H54 (cell line): ENCODE measurements at regions not wholly inside any gene's neighbourhood (a gene's known extent, or its start where the extent isn't known, plus 50 kb on each side); places are given as distances from the start of the nearest gene placed in this dataset.

Experiments
- DNase-seq: peaks from one replicate; pipeline ENCODE4 v3.0.0; 2011; ENCODE audit warnings: low spot score, mixed read lengths; ENCODE audit not compliant: insufficient read length
- FAIRE-seq: peaks from 3 replicates; lab custom pipeline; 2011; peaks lifted over from hg19 to GRCh38; lab: Jason Lieb, UNC
- POLR2A ChIP-seq: IDR thresholded peaks from 2 replicates; pipeline ENCODE4 v1.6.1; 2011; ENCODE audit warnings: low read depth, mild to moderate bottlenecking, low read length

GRCh38 chr11:57121996-57122395 is 59.8 kb upstream of the LRRC55 start:
- no peak for TF ChIP-seq POLR2A
- FAIRE-seq (no peak), DNase-seq (no peak)

- DNase-seq (no peak), FAIRE-seq (no peak)
- TF ChIP-seq POLR2A, result no peak
Measured at GRCh38 chr11:57123590-57123989, 58.2 kb upstream of the LRRC55 start.

GRCh38 chr11:57124505-57124904 is 57.2 kb upstream of the LRRC55 start:
- TF ChIP-seq POLR2A, result no peak
- no peak for FAIRE-seq
- no peak for DNase-seq

- DNase-seq (no peak), FAIRE-seq (no peak)
- no peak for TF ChIP-seq POLR2A
Measured at GRCh38 chr11:57124917-57125316, 56.8 kb upstream of the LRRC55 start.

DNA sequence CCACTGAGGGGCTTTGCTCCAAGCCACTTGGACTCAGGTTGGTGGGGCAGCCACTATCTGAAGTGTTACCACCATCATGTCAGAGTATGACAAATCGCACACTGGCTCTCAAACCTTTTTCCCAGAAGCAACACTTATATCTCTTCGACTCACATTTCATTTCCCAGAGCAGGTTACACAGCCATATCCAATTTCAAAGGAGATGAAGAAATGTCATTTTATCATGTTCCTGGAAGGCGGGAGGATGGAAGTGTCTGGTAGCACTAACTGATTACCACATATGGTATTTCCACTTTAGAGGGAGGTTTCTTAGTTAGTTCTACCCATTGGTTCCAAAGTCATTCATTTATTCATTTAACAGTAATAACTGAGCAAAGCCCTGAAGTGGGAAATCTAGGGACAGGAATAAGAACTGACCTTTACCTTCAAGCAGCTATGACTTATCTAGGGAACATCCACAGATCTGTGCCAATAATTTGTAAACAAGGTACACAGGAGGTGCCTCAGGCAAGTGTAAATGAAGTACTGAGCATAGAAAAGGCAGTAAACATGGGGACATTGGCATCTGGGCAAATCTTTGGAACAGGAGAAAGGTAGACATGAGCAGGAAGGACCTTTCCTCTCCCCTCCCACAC is 54.9 kb upstream of the LRRC55 start:
- no peak for TF ChIP-seq POLR2A
- FAIRE-seq (no peak), DNase-seq (no peak)

DNA sequence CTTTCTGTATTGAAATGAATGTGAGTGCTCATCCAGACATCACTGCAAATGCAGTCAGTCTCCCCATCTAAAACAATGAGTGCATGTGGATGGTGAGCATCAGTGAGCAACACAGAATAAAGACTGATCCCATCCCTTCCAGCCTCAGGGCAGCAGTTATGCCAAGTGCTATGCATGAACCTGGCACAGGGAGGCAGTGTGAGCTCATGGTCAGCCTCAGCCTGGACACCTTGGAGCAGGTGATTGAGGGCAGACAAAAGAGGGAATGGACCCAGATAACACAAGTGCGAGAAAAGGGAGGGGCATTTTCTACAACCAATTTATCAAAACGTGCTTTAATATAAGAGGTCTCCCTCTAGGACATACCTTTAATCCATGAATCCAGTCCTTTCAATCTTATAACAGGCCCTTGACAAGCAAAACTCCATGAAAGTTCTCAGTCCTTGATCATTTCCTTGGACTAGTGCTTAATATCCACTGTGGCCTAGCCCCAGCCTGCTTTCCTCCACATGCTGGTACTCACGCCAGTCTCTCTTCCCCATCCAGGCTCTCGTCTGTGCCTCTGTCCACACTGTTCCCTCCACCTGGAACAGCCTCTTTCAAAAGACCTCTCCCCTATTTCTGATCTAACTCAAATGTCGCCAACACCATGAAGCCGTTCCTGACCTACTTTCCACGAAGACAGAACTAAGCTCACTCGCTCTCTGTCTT is 50.5 kb upstream of the LRRC55 start:
- no peak for DNase-seq
- no peak for TF ChIP-seq POLR2A
- no peak for FAIRE-seq
